ENCODE measurements at regions not wholly inside any gene's neighbourhood (a gene's known extent, or its start where the extent isn't known, plus 50 kb on each side); places are given as distances from the start of the nearest gene placed in this dataset.

DNA sequence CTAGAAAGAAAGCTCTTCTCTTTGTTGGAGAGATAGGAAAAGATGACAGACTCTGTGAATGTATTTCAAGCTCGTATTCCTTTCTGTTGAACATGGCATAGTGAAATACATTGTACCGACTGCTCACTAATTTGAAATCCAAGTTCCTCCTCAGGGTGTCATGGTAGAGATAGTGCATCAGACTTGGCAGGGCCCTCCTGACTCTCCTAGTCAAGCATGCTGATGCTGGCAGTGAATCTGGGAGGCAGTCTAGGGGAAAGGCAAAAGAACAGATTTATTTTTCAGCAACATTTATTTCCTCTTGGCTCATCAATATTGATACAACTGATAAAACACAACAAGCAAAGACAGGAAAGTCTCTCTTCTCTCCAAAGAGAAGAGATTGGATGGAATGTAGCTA lies 356.3 kb upstream of the IRAK1BP1 start:
- H3K9ac ChIP-seq: no peak overlapping the region
- no peaks in the 10 kb centered on the region for H3K36me3 ChIP-seq (ENCODE audit: insufficient read depth)
- no peaks in the 10 kb centered on the region for H3K4me1 ChIP-seq (ENCODE audit: low read depth, poor library complexity, severe bottlenecking)
- no peak overlapping the region for H3K27ac ChIP-seq
- no peaks in the 10 kb centered on the region for H3K27me3 ChIP-seq (ENCODE audit: insufficient read depth, low read depth)
- H2AFZ ChIP-seq (ENCODE audit: low read depth): no peak overlapping the region
- TF ChIP-seq, protein P1, sequence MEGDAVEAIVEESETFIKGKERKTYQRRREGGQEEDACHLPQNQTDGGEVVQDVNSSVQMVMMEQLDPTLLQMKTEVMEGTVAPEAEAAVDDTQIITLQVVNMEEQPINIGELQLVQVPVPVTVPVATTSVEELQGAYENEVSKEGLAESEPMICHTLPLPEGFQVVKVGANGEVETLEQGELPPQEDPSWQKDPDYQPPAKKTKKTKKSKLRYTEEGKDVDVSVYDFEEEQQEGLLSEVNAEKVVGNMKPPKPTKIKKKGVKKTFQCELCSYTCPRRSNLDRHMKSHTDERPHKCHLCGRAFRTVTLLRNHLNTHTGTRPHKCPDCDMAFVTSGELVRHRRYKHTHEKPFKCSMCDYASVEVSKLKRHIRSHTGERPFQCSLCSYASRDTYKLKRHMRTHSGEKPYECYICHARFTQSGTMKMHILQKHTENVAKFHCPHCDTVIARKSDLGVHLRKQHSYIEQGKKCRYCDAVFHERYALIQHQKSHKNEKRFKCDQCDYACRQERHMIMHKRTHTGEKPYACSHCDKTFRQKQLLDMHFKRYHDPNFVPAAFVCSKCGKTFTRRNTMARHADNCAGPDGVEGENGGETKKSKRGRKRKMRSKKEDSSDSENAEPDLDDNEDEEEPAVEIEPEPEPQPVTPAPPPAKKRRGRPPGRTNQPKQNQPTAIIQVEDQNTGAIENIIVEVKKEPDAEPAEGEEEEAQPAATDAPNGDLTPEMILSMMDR (conservative IDR thresholded peaks at IDR 0.05; ENCODE audit: low read depth, low read length): no peak
- no peaks in the 10 kb centered on the region for H4K20me1 ChIP-seq (ENCODE audit: insufficient read depth)
- H3K79me2 ChIP-seq (ENCODE audit: insufficient read depth, low read depth): no peaks in the 10 kb centered on the region
- H3K4me2 ChIP-seq: no peak overlapping the region
- H3K4me3 ChIP-seq (IDR thresholded peaks at IDR 0.05; ENCODE audit: insufficient read depth, low read depth, low read length): no peak overlapping the region

DNA sequence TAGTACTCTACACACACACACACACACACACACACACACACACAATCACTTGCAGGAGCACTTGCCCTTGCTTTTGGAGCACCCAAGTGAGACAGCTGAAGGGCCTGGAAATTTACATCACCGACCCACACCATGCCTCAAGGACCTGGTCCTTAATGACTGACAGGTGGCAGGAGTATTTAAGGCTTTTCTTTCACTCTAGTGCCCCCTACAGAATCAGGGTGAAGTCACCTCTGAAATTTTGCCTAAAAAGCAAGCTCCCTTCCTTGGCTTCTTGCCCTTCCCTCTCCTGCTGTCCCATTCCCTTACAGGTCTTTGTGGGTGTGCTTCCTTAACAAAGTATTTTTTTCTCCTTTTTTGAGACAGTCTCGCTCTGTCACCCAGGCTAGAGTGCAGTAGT lies 353.5 kb upstream of the IRAK1BP1 start:
- Histone ChIP-seq H3K79me2 (ENCODE audit: insufficient read depth, low read depth) (no peaks in the 10 kb centered on the region), H4K20me1 (ENCODE audit: insufficient read depth) (no peaks in the 10 kb centered on the region), H3K27ac (no peak overlapping the region), H3K27me3 (ENCODE audit: insufficient read depth, low read depth) (no peaks in the 10 kb centered on the region), H3K4me1 (ENCODE audit: low read depth, poor library complexity, severe bottlenecking) (no peaks in the 10 kb centered on the region), H3K4me3 (IDR thresholded peaks at IDR 0.05; ENCODE audit: insufficient read depth, low read depth, low read length) (no peak overlapping the region), H3K36me3 (ENCODE audit: insufficient read depth) (no peaks in the 10 kb centered on the region), H3K4me2 (no peak overlapping the region), H2AFZ (ENCODE audit: low read depth) (no peak overlapping the region), H3K9ac (no peak overlapping the region)
- TF ChIP-seq, protein P1 (conservative IDR thresholded peaks at IDR 0.05; ENCODE audit: low read depth, low read length): no peak

DNA sequence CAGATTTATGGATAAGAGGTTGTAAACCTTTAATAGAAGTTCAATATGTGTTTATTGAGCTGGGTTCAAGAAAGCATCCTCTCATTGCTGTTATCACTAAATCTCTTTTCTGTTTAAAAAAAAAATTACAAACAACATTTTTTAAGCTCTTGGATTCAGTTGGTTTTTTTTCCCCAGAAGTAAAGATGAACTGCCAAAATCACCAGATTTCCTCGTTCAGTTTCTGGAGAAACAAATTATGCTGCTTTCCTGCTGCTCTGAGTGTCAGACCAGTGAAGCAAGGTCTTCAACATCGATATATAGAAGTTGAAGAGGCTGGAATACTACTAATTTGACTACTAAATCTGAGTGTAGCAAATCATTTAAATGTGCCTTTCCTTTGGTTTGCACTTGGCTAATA lies 352.1 kb upstream of the IRAK1BP1 start:
- Histone ChIP-seq H3K9ac (no peak overlapping the region), H3K4me2 (no peak overlapping the region), H3K27ac (no peak overlapping the region), H3K36me3 (ENCODE audit: insufficient read depth) (no peaks in the 10 kb centered on the region), H2AFZ (ENCODE audit: low read depth) (no peak overlapping the region), H3K27me3 (ENCODE audit: insufficient read depth, low read depth) (no peaks in the 10 kb centered on the region), H4K20me1 (ENCODE audit: insufficient read depth) (no peaks in the 10 kb centered on the region), H3K4me1 (ENCODE audit: low read depth, poor library complexity, severe bottlenecking) (no peaks in the 10 kb centered on the region), H3K4me3 (IDR thresholded peaks at IDR 0.05; ENCODE audit: insufficient read depth, low read depth, low read length) (no peak overlapping the region), H3K79me2 (ENCODE audit: insufficient read depth, low read depth) (no peaks in the 10 kb centered on the region)
- TF ChIP-seq, protein P1 (conservative IDR thresholded peaks at IDR 0.05; ENCODE audit: low read depth, low read length): no peak

DNA sequence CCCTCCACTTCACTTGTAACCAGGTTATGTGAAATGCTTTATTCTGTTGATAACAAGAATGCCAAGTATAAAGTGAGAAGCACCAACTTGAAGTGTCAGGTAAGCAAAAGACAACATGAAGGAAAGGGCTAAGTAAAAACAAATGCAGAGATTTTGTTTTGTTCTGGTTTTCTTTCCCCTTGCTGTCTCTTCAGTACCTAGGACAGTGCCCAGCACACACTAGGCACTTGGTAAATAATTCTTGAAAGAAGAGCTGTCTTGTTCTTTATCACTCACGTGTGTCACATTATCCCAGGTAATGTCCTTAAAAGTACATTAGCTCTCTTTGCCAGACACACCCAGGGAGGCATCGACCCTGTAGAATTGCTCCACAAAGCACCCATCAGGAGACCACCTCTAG lies 350.0 kb upstream of the IRAK1BP1 start:
- TF ChIP-seq, protein P1 (conservative IDR thresholded peaks at IDR 0.05; ENCODE audit: low read depth, low read length): no peak
- no peak overlapping the region for H3K9ac ChIP-seq
- H2AFZ ChIP-seq (ENCODE audit: low read depth): no peak overlapping the region
- H3K4me3 ChIP-seq (IDR thresholded peaks at IDR 0.05; ENCODE audit: insufficient read depth, low read depth, low read length): no peak overlapping the region
- H3K4me1 ChIP-seq (ENCODE audit: low read depth, poor library complexity, severe bottlenecking): no peaks in the 10 kb centered on the region
- H3K27ac ChIP-seq: no peak overlapping the region
- H4K20me1 ChIP-seq (ENCODE audit: insufficient read depth): no peaks in the 10 kb centered on the region
- no peaks in the 10 kb centered on the region for H3K79me2 ChIP-seq (ENCODE audit: insufficient read depth, low read depth)
- no peaks in the 10 kb centered on the region for H3K27me3 ChIP-seq (ENCODE audit: insufficient read depth, low read depth)
- no peaks in the 10 kb centered on the region for H3K36me3 ChIP-seq (ENCODE audit: insufficient read depth)
- H3K4me2 ChIP-seq: no peak overlapping the region

DNA sequence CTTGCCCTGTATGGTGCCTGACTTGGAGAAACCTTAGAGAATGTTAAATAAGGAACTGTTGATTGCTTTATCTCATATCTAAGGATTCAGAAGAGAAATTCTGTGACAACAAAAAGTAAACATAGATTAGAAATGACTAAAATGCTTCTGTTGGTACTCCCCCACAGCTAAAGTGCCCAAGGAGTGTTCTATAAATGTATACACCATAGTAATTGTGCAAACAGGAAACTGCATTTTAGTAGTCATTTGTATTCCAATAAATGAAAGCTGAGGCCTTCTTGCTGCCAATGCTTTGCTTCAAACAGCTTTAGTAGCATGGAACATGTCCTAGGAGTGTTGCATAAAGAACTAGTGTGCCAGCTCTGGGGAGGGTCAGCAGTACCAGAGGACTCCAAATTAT lies 343.7 kb upstream of the IRAK1BP1 start:
- Histone ChIP-seq H3K9ac (no peak overlapping the region), H3K79me2 (ENCODE audit: insufficient read depth, low read depth) (no peaks in the 10 kb centered on the region), H3K36me3 (ENCODE audit: insufficient read depth) (no peaks in the 10 kb centered on the region), H3K4me3 (IDR thresholded peaks at IDR 0.05; ENCODE audit: insufficient read depth, low read depth, low read length) (no peak overlapping the region), H3K4me2 (no peak overlapping the region), H4K20me1 (ENCODE audit: insufficient read depth) (no peaks in the 10 kb centered on the region), H3K27me3 (ENCODE audit: insufficient read depth, low read depth) (no peaks in the 10 kb centered on the region), H3K27ac (no peak overlapping the region), H3K4me1 (ENCODE audit: low read depth, poor library complexity, severe bottlenecking) (no peaks in the 10 kb centered on the region), H2AFZ (ENCODE audit: low read depth) (no peak overlapping the region)
- TF ChIP-seq, protein P1 (conservative IDR thresholded peaks at IDR 0.05; ENCODE audit: low read depth, low read length): no peak

Measured in KMS-11 (cell line).